RCC 7860 (cell line): ENCODE measurements at regions not wholly inside any gene's neighbourhood (a gene's known extent, or its start where the extent isn't known, plus 50 kb on each side); places are given as distances from the start of the nearest gene placed in this dataset.

ENCODE experiments used
- DNase-seq: peaks from one replicate; pipeline ENCODE4 v3.0.0-alpha.2; 2015; ENCODE audit warnings: low spot score
- FAIRE-seq: peaks from 2 replicates; lab custom pipeline; 2012; peaks lifted over from hg19 to GRCh38; lab: Jason Lieb, UNC

- no peak for FAIRE-seq
These were observed 143.4 kb upstream of the CDH6 start for GRCh38 chr5:31049936-31050704.

DNA sequence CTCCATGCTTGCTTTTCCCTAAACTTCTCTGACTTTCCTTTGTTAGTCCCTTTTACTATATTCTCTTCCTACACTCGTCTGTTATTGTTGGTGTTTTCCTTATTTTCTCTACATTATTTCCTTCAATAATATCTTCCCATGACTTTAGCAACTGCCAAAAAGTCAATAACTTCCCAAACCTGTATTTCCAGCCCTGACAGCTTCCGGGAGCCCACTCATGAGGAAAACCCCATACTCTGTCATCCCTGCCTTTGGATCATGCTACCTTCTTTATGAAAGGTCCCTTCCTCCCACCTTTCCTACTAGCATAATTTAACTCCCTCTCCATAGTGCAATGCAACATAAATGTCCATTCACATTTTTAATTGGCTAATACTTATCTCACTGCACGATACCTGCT, 144.0 kb upstream of the CDH6 start:
- DNase-seq (no peak), FAIRE-seq (no peak)

More at GRCh38 chr5:31049936-31050704, 143.4 kb upstream of the CDH6 start:
- DNase-seq = no peak

- no peak for FAIRE-seq
- no peak for DNase-seq
These were observed 144.9 kb upstream of the CDH6 start for GRCh38 chr5:31048282-31049270.

DNA sequence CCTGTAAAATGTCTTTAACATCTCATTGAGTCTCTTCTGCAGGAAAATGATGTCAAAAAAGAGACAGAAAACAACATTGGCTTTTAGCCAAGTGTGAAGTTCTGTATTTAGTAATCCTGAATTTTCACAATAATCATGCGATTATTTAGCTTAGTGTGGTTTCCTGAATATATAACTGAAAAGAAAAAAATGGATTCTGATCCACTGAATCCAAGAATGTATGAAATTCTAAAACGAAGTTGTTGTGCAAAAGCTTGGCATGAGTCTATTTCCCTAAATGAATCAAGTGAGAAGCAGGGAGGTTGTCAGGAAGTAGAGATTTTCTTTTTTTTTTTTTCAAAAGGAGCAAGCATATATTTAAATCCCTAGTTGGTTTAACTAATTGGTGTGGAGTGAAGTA, 145.9 kb upstream of the CDH6 start:
- DNase-seq = no peak
- FAIRE-seq = no peak

DNA sequence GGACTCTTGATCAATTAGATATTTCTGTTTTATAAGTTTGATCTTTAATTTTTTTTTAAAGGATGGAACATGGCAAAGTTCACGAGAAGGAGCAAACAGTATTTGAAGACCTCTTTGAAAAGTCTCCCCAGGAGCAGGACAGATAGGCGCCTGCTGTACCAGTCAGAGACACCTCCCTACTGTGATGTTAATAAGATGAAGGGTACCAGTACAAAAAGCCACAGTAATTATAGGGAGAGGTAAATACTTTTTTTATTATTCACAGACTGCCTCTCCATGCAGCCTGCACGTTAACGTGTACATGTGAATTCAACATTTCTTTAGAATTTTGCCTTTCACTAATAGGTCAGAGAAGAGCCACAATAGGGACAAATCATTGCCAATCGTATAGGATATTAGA, 146.5 kb upstream of the CDH6 start:
- FAIRE-seq (no peak), DNase-seq (no peak)

- FAIRE-seq (peak; percentile 98), DNase-seq (peak; percentile 75)
These were observed 157.1 kb upstream of the CDH6 start for GRCh38 chr5:31036411-31036810.

DNA sequence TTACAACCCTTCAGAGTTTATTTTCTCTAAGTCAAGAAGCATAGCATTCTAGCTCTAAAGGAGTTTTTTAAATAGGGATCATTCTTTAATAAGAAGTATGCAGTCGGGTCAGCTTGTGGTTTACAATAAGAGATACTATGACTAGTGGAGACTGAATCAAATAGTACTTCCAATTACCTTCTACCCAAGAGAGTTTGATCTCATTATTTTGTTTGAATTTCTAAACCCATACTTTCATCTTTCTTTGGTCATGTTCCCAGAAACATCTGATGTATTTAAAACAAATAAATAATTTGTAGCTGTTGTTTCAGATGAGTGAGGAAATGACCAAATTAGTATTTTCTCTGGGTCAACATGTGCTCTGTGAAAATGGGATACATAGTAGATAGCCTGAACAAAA, 160.2 kb upstream of the CDH6 start:
- FAIRE-seq = peak; percentile 83

DNA sequence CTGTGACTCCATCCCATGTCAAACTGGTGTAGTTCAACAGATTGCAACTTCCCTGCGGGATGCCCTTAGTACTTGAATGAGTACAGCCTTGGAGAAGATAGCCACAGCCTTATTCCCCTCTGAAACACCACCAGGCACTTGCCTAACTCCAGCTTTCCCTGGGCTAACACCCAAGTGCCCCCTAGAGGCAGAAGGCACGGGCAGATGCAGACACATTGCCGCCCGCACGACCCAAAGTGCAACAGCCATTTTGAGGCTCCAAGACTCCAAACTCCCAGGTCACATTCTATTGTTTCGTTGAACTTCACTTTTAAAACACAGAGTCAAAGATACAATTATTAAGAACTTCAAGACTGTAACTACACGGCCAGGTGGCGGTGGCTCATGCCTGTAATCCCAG, 163.6 kb upstream of the CDH6 start:
- DNase-seq = no peak
- FAIRE-seq = no peak

More for the DNA sequence above, 160.2 kb upstream of the CDH6 start:
- DNase-seq = no peak

DNA sequence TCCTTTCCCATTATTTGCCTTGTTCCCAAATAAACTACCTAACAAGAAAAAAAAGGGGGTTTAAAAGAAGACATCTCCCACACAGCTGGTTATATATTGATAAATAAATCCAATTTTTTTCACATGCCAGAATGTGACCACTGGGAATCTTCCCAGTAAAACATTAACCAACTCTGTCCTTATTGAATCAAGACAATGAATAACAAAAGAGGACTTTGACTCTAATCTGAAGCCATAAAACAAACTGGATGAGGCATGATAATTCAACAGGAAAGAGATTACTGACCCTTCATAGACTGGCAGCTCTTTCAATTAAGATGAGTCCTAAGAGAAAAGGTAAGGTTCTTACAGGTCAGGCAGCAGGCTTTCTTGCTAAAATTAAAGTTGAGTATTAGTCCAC, 165.8 kb upstream of the CDH6 start:
- DNase-seq (peak; percentile 90), FAIRE-seq (peak; percentile 100)

- DNase-seq = peak; percentile 73
- FAIRE-seq = peak; percentile 93
These were observed 170.4 kb upstream of the CDH6 start for GRCh38 chr5:31023105-31023504.

GRCh38 chr5:31021181-31021624, 172.3 kb upstream of the CDH6 start:
- peak; percentile 100 for FAIRE-seq
- DNase-seq = peak; percentile 99

DNA sequence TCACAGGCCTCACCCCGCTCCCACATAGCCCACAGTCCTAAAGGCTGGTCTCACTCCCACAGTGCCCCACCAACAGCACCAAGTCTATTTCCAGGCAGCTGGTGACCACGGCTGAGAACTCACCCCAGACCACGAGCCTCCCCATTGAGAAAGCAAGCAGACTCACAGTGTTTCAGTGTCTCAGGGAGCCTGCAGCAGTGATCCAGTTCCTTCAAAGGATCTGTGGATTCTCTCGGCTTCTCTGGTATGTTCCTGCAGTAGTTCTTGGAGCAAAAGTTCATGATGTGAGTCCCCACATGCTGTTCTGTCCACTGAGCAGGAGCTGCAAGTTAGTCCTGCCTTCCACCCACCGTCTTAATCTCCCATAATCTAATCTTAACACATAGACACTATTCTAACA, 185.3 kb upstream of the CDH6 start:
- DNase-seq (no peak), FAIRE-seq (no peak)

- no peak for DNase-seq
- no peak for FAIRE-seq
These were observed 185.8 kb upstream of the CDH6 start for GRCh38 chr5:31007672-31008071.

GRCh38 chr5:31000287-31000686, 193.2 kb upstream of the CDH6 start:
- FAIRE-seq (no peak), DNase-seq (no peak)

- no peak for DNase-seq
- FAIRE-seq = no peak
These were observed 195.8 kb upstream of the CDH6 start for GRCh38 chr5:30997681-30998080.

DNA sequence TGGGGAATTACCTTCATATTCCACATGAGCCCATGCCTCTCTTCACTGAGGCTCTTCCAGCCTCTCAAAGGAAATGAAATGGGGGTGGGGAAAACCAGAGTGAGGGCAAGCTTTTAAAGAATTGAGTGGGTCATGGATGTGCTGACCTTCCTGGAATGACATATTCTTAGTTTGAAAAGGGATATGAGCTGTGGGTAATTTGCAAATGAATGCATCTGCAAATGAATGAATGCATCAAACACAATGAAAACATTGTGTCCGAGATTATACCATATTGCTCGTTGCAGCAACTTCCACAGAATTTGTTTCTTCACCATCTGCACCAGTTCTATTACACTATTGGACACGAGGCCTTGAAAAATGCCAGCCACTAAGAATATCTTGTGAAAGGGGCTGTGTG, 198.6 kb upstream of the CDH6 start:
- FAIRE-seq (no peak), DNase-seq (no peak)

DNA sequence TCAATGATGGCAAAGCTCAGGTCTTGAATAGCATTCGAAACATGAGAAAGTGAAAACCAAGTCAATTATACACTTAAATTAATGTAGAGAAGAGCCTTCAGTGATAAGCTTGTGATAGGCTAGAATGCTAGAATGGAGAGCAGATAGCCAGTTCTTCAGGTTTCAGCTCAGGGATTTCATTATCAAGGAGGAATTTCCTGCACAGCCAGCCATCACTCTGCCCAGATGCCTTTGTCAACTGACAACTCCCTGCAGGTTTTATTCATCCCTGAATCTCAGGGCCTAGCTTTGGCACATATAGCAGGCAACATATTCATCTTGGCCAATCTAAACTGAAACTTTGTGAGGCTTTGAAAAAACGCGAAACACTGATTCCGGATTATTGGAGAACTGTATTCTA, 199.3 kb upstream of the CDH6 start:
- FAIRE-seq (no peak), DNase-seq (no peak)

DNA sequence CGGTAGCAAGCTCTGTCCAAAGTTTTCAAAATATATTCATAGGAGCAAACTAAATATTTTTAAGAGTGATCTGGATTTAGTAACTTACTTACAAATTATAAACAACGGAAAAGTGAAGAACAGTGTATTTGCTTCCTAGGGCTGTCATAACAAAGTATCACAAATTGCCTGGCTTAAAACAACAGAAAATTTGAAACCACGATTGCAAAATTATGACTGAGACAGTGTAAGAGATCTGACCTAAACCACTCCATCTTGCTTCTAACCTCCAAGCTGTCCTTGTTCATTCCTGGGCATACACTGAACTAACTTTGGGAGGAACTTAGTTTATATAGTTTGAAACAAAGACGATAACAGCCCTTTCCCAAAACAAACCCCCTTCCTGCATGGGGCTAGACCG, 202.0 kb upstream of the CDH6 start:
- no peak for DNase-seq
- no peak for FAIRE-seq

DNA sequence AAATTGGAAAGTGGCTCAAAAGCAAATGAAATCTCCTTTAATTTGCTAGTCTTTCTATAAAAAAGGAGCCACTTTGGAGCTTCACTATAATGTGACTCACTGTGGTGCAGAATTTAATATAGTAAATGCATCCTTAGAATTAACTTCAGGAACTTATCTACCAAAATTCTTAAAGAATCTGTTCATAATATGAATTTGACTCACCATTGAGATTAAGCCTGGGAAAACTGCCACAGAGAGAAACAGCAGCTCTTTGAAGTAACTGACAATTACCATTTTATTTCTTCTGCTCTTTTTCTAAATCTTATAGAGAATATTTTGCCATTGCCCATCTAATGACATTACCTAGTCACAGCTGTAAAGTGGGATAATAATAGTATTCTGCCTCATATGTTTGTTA, 211.9 kb upstream of the CDH6 start:
- DNase-seq = no peak
- FAIRE-seq = no peak

DNA sequence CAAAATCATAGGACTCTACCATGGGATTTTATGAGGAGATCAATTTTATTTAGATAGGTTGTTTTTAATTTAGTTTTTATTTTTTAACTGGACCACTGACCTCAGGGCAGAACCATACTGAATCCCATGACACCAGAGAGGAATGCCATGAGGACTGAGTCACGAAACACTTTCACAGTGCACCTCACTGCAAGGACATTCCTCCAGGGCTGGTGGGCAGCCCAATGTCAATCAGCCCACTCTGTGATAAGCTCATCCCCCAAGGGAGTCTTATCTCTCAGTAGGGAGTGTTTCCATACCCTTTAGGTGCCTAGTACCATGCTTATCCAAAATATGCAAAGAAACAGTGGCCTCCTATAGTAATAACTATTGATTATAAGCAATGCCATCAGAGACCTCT, 224.5 kb upstream of the CDH6 start:
- DNase-seq (no peak), FAIRE-seq (no peak)

DNA sequence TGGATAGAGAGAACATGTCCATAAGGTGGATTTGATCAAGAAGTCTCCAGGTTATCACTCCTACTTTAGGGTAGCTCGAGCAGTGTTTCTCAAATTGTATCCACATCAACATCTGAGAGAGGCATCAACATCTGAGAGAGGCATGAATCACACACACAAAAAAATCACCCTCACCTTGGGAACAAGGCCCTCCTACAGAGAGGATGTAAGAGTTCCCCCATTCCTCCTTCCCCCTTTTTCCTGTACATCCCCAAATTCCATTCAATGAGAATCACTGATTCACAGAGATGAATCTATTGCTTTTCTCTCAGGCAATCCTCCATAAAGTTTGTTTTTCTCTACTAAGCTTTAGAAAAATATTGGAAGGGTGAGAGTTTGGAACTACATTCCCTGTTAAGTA, 233.4 kb upstream of the CDH6 start:
- FAIRE-seq (no peak), DNase-seq (no peak)

DNA sequence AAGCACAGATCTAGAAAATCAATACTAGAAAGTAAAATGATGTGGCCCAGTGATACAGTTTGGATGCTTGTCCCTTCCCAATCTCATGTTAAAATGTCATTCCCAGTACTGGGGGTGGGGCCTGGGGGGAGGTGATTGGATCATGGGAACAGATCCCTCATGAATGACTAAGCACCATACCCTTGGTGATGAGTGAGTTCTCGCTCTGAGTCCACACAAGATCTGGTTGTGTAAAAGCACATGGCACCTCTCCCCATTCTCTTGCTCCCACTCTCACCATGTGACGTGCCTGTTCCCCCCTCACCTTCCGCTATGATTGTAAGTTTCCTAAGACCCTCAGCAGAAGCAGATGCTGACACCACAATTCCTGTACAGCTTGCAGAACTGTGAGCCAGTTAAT, 234.2 kb upstream of the CDH6 start:
- DNase-seq (no peak), FAIRE-seq (no peak)
